ENCODE measurements at regions not wholly inside any gene's neighbourhood (a gene's known extent, or its start where the extent isn't known, plus 50 kb on each side); places are given as distances from the start of the nearest gene placed in this dataset.
A peak's percentile ranks its signal among the peaks of the same experiment; 100 is the strongest.

DNA sequence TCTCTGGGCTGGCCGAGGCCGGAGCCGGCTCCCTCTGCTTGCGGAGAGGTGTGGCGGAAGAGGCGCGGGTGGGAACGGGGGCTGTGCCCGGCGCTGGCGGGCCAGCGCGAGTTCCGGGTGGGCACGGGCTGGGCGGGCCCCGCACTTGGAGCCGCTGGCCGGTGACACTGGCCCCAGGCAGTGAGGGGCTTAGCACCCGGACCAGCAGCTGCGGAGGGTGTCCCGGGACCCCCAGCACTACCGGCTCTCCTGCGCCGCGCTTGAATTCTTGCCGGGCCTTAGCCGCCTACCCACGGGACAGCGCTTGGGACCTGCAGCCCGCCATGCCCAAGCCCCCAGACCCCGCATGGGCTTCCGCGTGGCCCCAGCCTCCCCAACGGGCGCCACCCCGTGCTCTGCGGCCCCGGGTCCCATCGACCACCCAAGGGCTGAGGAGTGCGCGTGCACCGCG lies 736.3 kb upstream of the ARRDC4 start:
- no peak for TF ChIP-seq CTCF (IDR thresholded peaks at IDR 0.05; ENCODE audit: unreplicated experiment)
- no peak overlapping the region for H3K4me3 Mint-ChIP-seq (ENCODE audit: low read depth, unreplicated experiment)
- no peaks in the 10 kb centered on the region for H3K4me1 Mint-ChIP-seq (ENCODE audit: low read depth, unreplicated experiment)
- CTCF ChIA-PET: no interaction called here
- peaks cover 4% of the 10 kb centered on the region for H3K9me3 Mint-ChIP-seq (ENCODE audit: low read depth, unreplicated experiment)
- no peaks in the 10 kb centered on the region for H3K27me3 Mint-ChIP-seq (ENCODE audit: unreplicated experiment)
- no peaks in the 10 kb centered on the region for H3K36me3 Mint-ChIP-seq (ENCODE audit: insufficient read depth, unreplicated experiment)
- no peak for DNase-seq
- no peak overlapping the region for H3K27ac Mint-ChIP-seq (ENCODE audit: unreplicated experiment)
- intact Hi-C loops (cut with micrococcal nuclease; ENCODE audit: unreplicated experiment): no loop called here
- BruUV-seq (replicated peaks): no TSS peak

DNA sequence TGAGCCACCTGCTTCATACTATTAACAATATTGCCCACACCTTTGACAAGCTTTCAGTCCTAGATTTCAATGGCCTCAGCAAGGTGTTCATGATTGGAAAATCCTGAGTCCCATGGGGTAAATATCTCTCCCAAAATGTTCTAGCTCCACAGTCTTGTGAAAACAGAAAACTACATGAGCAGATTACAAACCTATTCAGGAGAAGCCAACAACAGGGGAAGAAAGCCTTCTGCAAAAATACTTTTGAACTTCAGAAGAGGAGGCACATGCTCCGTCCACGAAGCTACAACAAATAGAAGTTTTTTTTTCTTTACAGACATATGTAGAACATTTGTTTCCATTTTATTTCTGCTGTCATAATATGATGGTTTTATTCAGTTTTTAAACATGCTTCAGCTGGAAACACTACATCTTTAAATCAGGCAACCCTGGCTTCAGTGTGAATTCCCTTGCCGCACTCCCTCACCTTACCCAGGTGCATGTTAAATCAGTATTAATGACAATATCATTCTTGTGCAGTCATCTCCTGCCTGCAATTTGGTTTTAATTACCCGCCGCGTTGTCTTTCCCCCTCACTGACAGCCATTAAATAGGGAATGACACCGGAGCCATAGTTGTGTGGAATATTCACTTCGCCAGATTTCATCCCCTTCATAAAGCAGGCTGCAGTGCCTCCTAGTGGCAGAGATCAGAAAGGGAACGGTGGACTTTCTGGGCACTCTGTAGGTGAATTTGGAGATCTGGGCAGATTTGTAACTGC lies 725.5 kb upstream of the ARRDC4 start:
- CTCF ChIA-PET: interaction anchor here (0.7 to 1.3 kb wide), 3 partner anchors 11 to 908 kb away, joined by 3 to 5 read pairs (median 4); no protein-coding TSS in a partner anchor
- peak; percentile 76 for DNase-seq
- Mint-ChIP-seq H3K4me1 (ENCODE audit: low read depth, unreplicated experiment) (peaks cover 26% of the 10 kb centered on the region), H3K9me3 (ENCODE audit: low read depth, unreplicated experiment) (no peaks in the 10 kb centered on the region), H3K36me3 (ENCODE audit: insufficient read depth, unreplicated experiment) (no peaks in the 10 kb centered on the region), H3K4me3 (ENCODE audit: low read depth, unreplicated experiment) (peak overlapping the region; percentile 31), H3K27me3 (ENCODE audit: unreplicated experiment) (no peaks in the 10 kb centered on the region), H3K27ac (ENCODE audit: unreplicated experiment) (peak overlapping the region; percentile 60)
- peak; percentile 95 for TF ChIP-seq CTCF (IDR thresholded peaks at IDR 0.05; ENCODE audit: unreplicated experiment)
- no TSS peak for BruUV-seq (replicated peaks)
- intact Hi-C loops (cut with micrococcal nuclease; ENCODE audit: unreplicated experiment): loop anchor here (1.0 to 5.0 kb wide), 5 partner anchors 342 to 1978 kb away; no protein-coding TSS in a partner anchor

DNA sequence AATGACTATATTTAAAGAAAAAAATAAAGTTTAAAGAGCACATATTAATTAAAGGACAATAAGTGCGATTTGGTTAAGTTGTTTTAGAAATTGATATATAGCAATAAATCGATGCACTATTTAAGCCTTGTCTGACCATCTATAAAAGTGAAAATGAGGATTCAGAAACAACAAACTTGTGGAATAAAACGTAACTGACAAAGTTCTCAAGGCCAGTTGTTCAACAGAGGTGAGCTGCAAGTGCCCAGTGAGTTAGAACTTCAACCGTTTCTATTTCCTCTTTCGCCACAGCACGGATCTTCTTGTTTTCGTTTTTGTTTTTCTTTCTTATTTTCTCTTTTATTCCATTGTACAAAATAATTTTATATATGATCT lies 724.9 kb upstream of the ARRDC4 start:
- no TSS peak for BruUV-seq (replicated peaks)
- CTCF ChIA-PET: interaction anchor here (1.3 kb wide), 1 partner anchor 11 kb away, joined by 3 read pairs; no protein-coding TSS in a partner anchor
- Mint-ChIP-seq H3K4me3 (ENCODE audit: low read depth, unreplicated experiment) (peak overlapping the region; percentile 31), H3K36me3 (ENCODE audit: insufficient read depth, unreplicated experiment) (no peaks in the 10 kb centered on the region), H3K27me3 (ENCODE audit: unreplicated experiment) (no peaks in the 10 kb centered on the region), H3K27ac (ENCODE audit: unreplicated experiment) (peak overlapping the region; percentile 60), H3K4me1 (ENCODE audit: low read depth, unreplicated experiment) (peaks cover 26% of the 10 kb centered on the region), H3K9me3 (ENCODE audit: low read depth, unreplicated experiment) (no peaks in the 10 kb centered on the region)
- no peak for DNase-seq
- no peak for TF ChIP-seq CTCF (IDR thresholded peaks at IDR 0.05; ENCODE audit: unreplicated experiment)
- intact Hi-C loops (cut with micrococcal nuclease; ENCODE audit: unreplicated experiment): loop anchor here (1.0 to 5.0 kb wide), 5 partner anchors 343 to 1978 kb away; no protein-coding TSS in a partner anchor

DNA sequence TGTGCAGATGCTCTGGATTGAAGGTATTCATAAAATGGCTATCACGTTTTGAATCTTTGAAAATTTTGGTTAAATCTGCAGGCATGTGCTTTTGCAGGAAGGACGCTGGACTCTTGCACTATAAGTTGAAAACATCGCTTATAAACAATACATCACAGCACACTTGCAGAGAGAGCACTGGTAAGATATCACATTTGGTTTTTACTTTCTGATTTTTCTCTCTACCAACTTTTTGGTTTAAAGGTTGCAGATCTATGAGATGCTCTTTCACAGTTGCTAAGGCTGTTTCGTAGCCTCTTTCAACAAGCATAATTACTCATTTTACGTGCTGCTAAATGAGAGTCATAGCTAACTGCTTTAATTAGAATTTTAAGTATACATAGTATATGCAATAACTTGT lies 724.4 kb upstream of the ARRDC4 start:
- CTCF ChIA-PET: no interaction called here

More for the DNA sequence above, 724.4 kb upstream of the ARRDC4 start:
- DNase-seq: no peak
- TF ChIP-seq CTCF (IDR thresholded peaks at IDR 0.05; ENCODE audit: unreplicated experiment): no peak
- no peak overlapping the region for H3K27ac Mint-ChIP-seq (ENCODE audit: unreplicated experiment)
- no peaks in the 10 kb centered on the region for H3K27me3 Mint-ChIP-seq (ENCODE audit: unreplicated experiment)
- peaks cover 24% of the 10 kb centered on the region for H3K4me1 Mint-ChIP-seq (ENCODE audit: low read depth, unreplicated experiment)
- peak overlapping the region; percentile 31 for H3K4me3 Mint-ChIP-seq (ENCODE audit: low read depth, unreplicated experiment)
- BruUV-seq (replicated peaks): no TSS peak
- no peaks in the 10 kb centered on the region for H3K9me3 Mint-ChIP-seq (ENCODE audit: low read depth, unreplicated experiment)
- no peaks in the 10 kb centered on the region for H3K36me3 Mint-ChIP-seq (ENCODE audit: insufficient read depth, unreplicated experiment)
- intact Hi-C loops (cut with micrococcal nuclease; ENCODE audit: unreplicated experiment): loop anchor here (5.0 kb wide), 2 partner anchors 649 to 1979 kb away; no protein-coding TSS in a partner anchor

Measured in Calu3 (cell line).